Omental fat pad (tissue), 3 donors: ENCODE measurements at regions not wholly inside any gene's neighbourhood (a gene's known extent, or its start where the extent isn't known, plus 50 kb on each side); places are given as distances from the start of the nearest gene placed in this dataset.

Experiments
- ATAC-seq: fragments of 150-250 bp; one replicate; pipeline ENCODE4 v1.9.1; 2016; ENCODE audit warnings: mild to moderate bottlenecking, moderate library complexity; ENCODE audit not compliant: low FRiP score
- DNase-seq: peaks from one replicate; pipeline ENCODE4 v3.0.0-alpha.2; 2019; ENCODE audit warnings: low spot score
- CTCF ChIP-seq, 3 donors: fragments of 450-650 bp; IDR thresholded peaks; one replicate each; pipeline ENCODE4 v1.5.1; 2016 to 2017; ENCODE audit warnings: antibody characterized with exemption in 3 of 3, mild to moderate bottlenecking in 3 of 3, moderate library complexity in 2 of 3

- TF ChIP-seq CTCF (IDR thresholded peaks at IDR 0.05), result no peak
- ATAC-seq (no peak), DNase-seq (no peak)
Measured at GRCh38 chr20:1809131-1809572, 86.1 kb upstream of the SIRPA start.

DNA sequence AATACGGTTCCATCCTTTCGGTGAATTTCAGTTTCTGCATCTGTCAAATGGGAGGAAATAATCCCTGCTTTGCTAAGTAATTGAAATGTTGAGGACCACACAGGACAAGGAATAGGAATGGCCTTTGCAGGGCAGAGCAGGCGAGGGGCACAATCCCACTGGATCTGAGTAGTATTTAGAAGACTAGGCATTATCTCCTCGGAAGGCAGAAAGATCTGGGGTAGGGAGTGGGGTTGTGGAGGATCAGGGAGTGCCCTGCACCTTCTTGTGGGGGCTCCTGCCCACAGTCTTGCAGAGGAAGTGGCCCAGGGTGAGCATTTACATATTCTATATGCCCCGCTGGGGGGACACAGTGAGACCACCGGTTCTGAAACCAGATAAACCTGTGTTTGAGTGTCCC is 87.1 kb upstream of the SIRPA start:
- ATAC-seq, result no peak
- DNase-seq, result no peak
- TF ChIP-seq CTCF (IDR thresholded peaks at IDR 0.05), result no peak

DNA sequence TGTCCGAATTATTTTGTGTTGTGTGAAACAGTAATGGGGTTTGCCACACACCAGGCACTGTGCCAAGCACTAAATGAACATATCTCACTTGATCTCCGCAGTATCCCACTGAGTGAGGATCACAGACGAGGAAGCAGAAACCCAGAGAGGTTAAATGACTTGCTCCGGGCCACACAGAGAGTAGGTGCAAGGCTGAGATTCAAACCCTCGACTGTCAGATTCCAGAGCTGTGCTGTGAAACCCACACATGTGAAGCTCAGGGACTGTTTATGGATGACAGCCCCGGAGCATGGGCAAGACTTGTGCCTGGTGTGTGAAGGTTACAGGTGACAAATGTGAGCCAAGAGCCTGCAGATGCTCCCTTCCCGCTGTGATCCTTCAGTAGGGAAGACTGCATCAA is 87.8 kb upstream of the SIRPA start:
- DNase-seq, result no peak
- no peak for ATAC-seq
- no peak for TF ChIP-seq CTCF (IDR thresholded peaks at IDR 0.05)

GRCh38 chr20:1806456-1806855 is 88.8 kb upstream of the SIRPA start:
- ATAC-seq (no peak), DNase-seq (no peak)
- no peak for TF ChIP-seq CTCF (IDR thresholded peaks at IDR 0.05)

DNA sequence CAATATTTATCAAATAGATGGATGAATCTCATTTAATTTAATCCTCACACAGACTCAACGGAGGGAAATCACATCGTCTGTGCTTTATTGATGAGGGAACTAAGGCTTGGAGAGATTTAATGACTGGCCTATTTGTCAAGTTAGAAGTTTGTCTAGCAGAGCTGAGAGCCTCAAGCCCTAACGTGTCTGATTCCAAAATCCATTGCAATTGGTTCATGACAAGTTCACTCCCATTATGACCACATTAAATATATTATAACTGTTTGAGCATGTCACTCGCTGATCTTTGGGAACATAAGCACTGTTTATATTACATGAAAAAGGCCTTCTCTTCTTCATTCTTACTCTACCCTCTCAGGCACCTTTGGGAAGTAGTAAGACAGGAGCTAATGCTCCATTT is 89.4 kb upstream of the SIRPA start:
- no peak for DNase-seq
- ATAC-seq, result no peak
- TF ChIP-seq CTCF (IDR thresholded peaks at IDR 0.05), result no peak

GRCh38 chr20:1805161-1805581 is 90.0 kb upstream of the SIRPA start:
- TF ChIP-seq CTCF (IDR thresholded peaks at IDR 0.05), result no peak
- ATAC-seq, result no peak
- no peak for DNase-seq

GRCh38 chr20:1804554-1804956 is 90.7 kb upstream of the SIRPA start:
- ATAC-seq (no peak), DNase-seq (no peak)
- no peak for TF ChIP-seq CTCF (IDR thresholded peaks at IDR 0.05)
